ENCODE measurements at regions not wholly inside any gene's neighbourhood (a gene's known extent, or its start where the extent isn't known, plus 50 kb on each side); places are given as distances from the start of the nearest gene placed in this dataset.

DNA sequence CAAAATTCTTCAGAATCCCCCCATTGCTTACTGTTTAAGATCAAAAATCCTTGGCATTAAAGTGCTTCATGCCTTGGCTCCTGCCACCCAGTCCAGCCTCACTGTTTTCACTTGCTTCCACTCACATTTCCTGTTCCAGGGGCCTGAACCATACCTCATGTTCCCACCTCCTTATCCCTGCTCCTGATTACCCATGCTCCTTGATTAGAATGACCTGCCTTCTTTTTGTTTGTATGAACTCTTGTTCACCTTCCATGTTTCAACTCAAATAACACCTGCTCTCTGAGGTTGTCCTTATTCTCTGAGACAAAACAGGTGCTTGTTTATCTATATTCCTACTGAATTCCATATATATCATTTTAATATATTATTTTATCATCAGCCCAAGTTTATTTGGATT is 77.1 kb upstream of the VSTM2A start:
- DNase-seq = no peak
- intact Hi-C loops (cut with DNase I) = no loop called here

DNA sequence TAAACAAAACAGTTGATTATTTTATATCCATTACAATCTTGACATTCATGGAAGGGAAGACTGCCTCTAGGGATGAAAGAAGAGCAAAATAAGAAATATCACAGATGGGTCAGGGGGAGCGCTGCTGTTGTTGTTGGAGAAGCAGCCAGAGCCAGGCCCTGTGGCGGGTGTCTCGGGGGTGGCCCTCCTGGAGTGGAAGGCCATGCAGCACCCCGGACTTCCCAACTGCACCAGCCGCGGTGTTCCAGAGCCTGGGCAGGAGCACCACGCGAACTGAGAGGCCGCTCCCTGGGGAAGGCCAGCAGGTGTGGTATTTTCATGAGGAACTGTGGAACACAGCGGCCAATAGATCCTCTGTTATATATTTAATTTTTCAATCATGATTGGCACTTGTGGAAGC is 72.4 kb upstream of the VSTM2A start:
- H3K36me3 ChIP-seq (replicated peaks in 1 of 2; ENCODE audit: insufficient read depth in 1 of 2, low read depth in 2 of 2) = no peaks in the 10 kb centered on the region
- H3K4me1 ChIP-seq = no peaks in the 10 kb centered on the region
- DNase-seq = no peak
- no peaks in the 10 kb centered on the region for H3K9me3 ChIP-seq
- H3K4me3 ChIP-seq = no peak overlapping the region
- 87 to 92% methylated on average over 10 of the region's 10 CpGs for WGBS, 2 donors
- intact Hi-C loops (cut with DNase I) = no loop called here
- no peak overlapping the region for H3K27ac ChIP-seq
- ATAC-seq = no peak
- no peaks in the 10 kb centered on the region for H3K27me3 ChIP-seq
- TF ChIP-seq, protein P1, sequence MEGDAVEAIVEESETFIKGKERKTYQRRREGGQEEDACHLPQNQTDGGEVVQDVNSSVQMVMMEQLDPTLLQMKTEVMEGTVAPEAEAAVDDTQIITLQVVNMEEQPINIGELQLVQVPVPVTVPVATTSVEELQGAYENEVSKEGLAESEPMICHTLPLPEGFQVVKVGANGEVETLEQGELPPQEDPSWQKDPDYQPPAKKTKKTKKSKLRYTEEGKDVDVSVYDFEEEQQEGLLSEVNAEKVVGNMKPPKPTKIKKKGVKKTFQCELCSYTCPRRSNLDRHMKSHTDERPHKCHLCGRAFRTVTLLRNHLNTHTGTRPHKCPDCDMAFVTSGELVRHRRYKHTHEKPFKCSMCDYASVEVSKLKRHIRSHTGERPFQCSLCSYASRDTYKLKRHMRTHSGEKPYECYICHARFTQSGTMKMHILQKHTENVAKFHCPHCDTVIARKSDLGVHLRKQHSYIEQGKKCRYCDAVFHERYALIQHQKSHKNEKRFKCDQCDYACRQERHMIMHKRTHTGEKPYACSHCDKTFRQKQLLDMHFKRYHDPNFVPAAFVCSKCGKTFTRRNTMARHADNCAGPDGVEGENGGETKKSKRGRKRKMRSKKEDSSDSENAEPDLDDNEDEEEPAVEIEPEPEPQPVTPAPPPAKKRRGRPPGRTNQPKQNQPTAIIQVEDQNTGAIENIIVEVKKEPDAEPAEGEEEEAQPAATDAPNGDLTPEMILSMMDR (IDR thresholded peaks at IDR 0.05) = no peak
- TF ChIP-seq POLR2A (IDR thresholded peaks at IDR 0.05) = no peak

More for the DNA sequence above, 77.1 kb upstream of the VSTM2A start:
- H3K27me3 ChIP-seq = no peaks in the 10 kb centered on the region
- TF ChIP-seq POLR2A (IDR thresholded peaks at IDR 0.05) = no peak
- TF ChIP-seq, protein P1 (IDR thresholded peaks at IDR 0.05) = no peak
- no peaks in the 10 kb centered on the region for H3K4me1 ChIP-seq
- no peaks in the 10 kb centered on the region for H3K9me3 ChIP-seq
- ATAC-seq = no peak
- no peak overlapping the region for H3K27ac ChIP-seq
- H3K4me3 ChIP-seq = no peak overlapping the region
- H3K36me3 ChIP-seq (replicated peaks in 1 of 2; ENCODE audit: insufficient read depth in 1 of 2, low read depth in 2 of 2) = no peaks in the 10 kb centered on the region

DNA sequence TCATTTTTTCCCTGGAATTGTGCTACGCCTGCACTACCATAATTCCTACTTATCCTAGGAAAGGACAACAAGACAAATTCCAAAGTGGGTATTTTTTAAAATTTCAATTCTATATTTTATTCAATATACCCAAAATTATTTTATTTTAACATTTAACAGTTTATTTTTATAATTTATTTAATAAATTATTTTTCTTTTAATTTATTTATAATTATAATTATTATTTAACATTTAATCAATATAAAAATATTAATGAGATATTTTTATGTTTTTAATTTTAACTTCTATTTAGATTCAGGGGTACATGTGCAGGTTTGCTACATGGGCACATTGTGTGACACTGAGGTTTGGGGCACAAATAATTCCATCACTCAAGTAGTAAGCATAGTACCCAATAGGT is 65.6 kb upstream of the VSTM2A start:
- Histone ChIP-seq H3K27me3 (no peaks in the 10 kb centered on the region), H3K4me3 (no peak overlapping the region), H3K9me3 (no peaks in the 10 kb centered on the region), H3K27ac (no peak overlapping the region), H3K36me3 (replicated peaks in 1 of 2; ENCODE audit: insufficient read depth in 1 of 2, low read depth in 2 of 2) (no peaks in the 10 kb centered on the region), H3K4me1 (no peaks in the 10 kb centered on the region)
- DNase-seq = no peak
- 52 to 63% methylated on average over 1 of the region's 1 CpG for WGBS, 2 donors
- intact Hi-C loops (cut with DNase I) = no loop called here
- TF ChIP-seq POLR2A (IDR thresholded peaks at IDR 0.05) = no peak
- TF ChIP-seq, protein P1 (IDR thresholded peaks at IDR 0.05) = no peak
- no peak for ATAC-seq

DNA sequence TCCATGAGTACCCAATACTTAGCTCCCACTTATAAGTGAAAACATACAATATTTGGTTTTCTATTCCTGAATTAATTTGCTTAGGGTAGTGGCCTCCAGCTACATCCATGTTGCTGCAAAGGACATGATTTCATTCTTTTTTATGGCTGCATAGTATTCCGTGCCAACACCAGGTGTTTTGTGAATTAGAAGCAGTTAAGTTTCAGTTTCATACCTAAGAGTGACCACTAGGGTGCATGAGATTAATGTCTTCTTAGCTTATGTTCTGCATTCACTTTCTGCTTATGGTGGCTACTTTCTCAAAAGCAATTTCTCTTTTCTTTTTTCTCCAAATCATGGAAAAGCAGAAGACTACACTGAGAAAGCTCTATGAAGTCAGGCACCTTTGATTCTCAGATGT is 65.1 kb upstream of the VSTM2A start:
- Histone ChIP-seq H3K27ac (no peak overlapping the region), H3K9me3 (no peaks in the 10 kb centered on the region), H3K27me3 (no peaks in the 10 kb centered on the region), H3K36me3 (replicated peaks in 1 of 2; ENCODE audit: insufficient read depth in 1 of 2, low read depth in 2 of 2) (no peaks in the 10 kb centered on the region), H3K4me3 (no peak overlapping the region), H3K4me1 (no peaks in the 10 kb centered on the region)
- 71 to 74% methylated on average over 1 of the region's 1 CpG for WGBS, 2 donors
- TF ChIP-seq, protein P1 (IDR thresholded peaks at IDR 0.05) = no peak
- ATAC-seq = no peak
- intact Hi-C loops (cut with DNase I) = no loop called here
- DNase-seq = no peak

DNA sequence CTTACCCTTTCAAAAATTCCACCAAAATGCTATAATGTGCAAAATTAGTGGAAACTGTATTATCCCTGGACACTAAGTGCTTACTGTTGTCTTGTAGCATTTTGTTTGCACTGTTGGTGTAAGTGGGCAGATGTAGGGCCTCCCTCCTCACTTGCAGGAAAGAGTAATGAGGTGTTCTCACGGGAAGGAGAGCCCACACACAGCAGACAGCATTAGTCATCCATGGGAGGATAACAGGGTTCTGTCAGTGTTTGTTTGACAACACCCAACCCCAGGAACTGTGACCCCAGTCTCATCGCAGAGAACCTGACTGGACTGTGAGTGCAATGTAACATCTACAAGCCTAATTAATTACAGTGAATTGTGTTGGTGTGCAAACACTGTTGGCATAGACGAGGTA is 58.7 kb upstream of the VSTM2A start:
- Histone ChIP-seq H3K36me3 (replicated peaks in 1 of 2; ENCODE audit: insufficient read depth in 1 of 2, low read depth in 2 of 2) (no peaks in the 10 kb centered on the region), H3K27ac (no peak overlapping the region), H3K27me3 (no peaks in the 10 kb centered on the region), H3K4me3 (no peak overlapping the region), H3K9me3 (no peaks in the 10 kb centered on the region), H3K4me1 (no peaks in the 10 kb centered on the region)
- intact Hi-C loops (cut with DNase I) = no loop called here
- DNase-seq (no peak), ATAC-seq (no peak)
- WGBS, 2 donors = 10 to 28% methylated on average over 3 of the region's 3 CpGs
- no peak for TF ChIP-seq POLR2A (IDR thresholded peaks at IDR 0.05)
- TF ChIP-seq, protein P1 (IDR thresholded peaks at IDR 0.05) = no peak

Measured in body of pancreas (tissue), 4 donors.